ENCODE measurements at regions not wholly inside any gene's neighbourhood (a gene's known extent, or its start where the extent isn't known, plus 50 kb on each side); places are given as distances from the start of the nearest gene placed in this dataset.

DNA sequence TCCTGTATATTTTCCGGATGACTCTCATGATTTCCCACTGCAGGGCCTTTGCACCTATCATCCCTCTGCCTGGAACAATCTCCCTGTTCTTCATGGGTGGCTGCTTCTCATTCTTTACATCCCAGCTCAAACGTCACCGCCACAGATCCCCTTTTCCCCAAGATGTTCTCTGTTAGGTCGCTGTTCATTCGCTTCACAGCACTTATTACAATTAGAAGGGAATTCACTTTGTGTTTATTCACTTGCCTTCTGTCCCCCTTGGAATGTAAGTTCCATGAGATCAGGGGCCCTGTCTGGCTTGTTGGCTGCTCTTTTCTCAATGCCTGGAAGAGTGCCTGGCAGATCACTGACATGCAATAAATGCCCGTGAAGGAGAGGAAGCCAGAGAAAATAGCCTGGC, 106.7 kb downstream of the FOXI3 start:
- no peak for TF ChIP-seq CTCF (IDR thresholded peaks at IDR 0.05; ENCODE audit: low read depth, low read length, missing control alignments)
- no peak for DNase-seq (ENCODE audit: low read depth)
- no peak overlapping the region for H3K4me3 ChIP-seq (ENCODE audit: low read depth, low read length)

DNA sequence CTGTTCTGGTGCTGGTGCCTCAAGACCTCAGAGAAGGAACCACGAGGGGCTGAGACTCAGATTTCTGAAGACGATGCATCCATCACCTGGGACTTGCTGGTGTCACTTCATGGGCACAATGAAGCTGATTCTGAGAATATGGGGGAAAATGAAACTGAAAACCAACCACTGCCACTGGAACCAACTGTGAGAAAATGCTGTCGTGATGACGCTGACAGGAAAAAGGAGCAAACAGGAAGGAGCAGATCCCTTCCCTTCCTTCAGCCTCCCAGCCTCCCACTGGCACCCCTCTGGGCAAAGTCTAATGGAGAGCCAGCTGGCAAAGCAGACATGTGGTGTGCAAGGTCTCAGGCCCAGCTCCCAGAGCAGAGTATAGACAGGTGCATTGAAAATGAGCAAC, 109.7 kb downstream of the FOXI3 start:
- no peak overlapping the region for H3K4me3 ChIP-seq (ENCODE audit: low read depth, low read length)
- TF ChIP-seq CTCF (IDR thresholded peaks at IDR 0.05; ENCODE audit: low read depth, low read length, missing control alignments): no peak
- no peak for DNase-seq (ENCODE audit: low read depth)

DNA sequence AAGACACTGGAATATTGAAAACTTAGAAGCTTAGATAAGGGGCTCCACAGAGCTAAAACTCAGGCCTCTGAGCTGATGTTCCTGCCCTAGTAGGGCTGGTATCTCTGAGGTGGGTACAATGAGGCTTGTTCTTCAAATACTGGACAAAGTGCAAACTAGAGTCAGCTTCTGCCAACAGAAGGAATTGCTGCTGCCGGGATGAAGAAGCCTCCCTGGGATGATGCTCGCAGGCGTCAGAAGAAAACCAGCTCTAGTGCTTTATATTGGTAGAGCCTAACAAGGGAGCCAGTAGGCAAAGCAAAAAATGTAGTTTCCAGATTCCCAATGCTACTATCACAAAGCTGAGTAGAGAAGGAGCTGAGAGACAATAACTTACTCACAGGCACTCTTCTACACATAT, 118.1 kb downstream of the FOXI3 start:
- H3K4me3 ChIP-seq (ENCODE audit: low read depth, low read length): no peak overlapping the region
- no peak for TF ChIP-seq CTCF (IDR thresholded peaks at IDR 0.05; ENCODE audit: low read depth, low read length, missing control alignments)
- DNase-seq (ENCODE audit: low read depth): no peak

- TF ChIP-seq CTCF (IDR thresholded peaks at IDR 0.05; ENCODE audit: low read depth, low read length, missing control alignments): no peak
- no peak for DNase-seq (ENCODE audit: low read depth)
- no peak overlapping the region for H3K4me3 ChIP-seq (ENCODE audit: low read depth, low read length)
Measured at GRCh38 chr2:88331239-88331638, 121.3 kb downstream of the FOXI3 start.

DNA sequence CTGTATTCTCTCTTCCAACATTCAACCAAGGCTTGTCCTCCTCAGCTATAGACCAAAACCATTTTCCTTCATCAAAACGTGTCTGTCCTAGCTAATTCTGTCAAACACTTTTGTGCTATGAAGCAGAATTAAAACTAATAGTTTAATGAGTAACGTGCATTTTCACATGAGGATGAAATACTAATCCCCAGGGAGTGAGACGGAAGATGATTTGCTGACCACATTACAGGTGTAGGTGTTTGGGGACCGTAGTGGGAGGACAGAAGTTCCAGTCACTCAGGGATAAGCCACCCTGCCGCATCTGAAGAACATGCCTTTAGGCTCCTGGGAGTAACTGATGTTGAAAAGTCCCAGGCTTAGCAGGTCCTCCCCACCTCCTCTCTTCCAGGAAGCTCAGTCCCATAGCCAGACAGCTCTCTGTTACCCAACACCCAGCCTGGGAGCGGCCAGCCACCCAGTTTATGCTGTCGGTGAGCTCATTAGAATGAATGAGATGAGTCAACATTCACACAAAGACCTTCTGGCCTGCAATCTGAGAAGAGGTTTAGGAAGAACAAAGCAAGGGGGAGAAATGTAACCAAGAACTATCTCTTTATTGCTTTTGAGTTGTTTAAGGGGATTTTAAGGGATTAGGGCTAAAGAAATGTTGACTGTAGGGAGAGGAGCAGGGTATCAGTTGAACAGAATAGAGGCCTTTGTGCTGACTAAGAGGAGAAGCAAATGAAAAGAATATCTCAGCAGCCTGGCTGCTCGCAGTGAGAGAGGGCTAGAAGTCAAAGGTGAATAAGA, 122.5 kb downstream of the FOXI3 start:
- no peak for TF ChIP-seq CTCF (IDR thresholded peaks at IDR 0.05; ENCODE audit: low read depth, low read length, missing control alignments)
- no peak overlapping the region for H3K4me3 ChIP-seq (ENCODE audit: low read depth, low read length)
- DNase-seq (ENCODE audit: low read depth): no peak

- H3K4me3 ChIP-seq (ENCODE audit: low read depth, low read length): no peak overlapping the region
- no peak for TF ChIP-seq CTCF (IDR thresholded peaks at IDR 0.05; ENCODE audit: low read depth, low read length, missing control alignments)
- no peak for DNase-seq (ENCODE audit: low read depth)
Measured at GRCh38 chr2:88321449-88322248, 130.8 kb downstream of the FOXI3 start.

Measured in GM12864 (cell line).